ENCODE measurements at regions not wholly inside any gene's neighbourhood (a gene's known extent, or its start where the extent isn't known, plus 50 kb on each side); places are given as distances from the start of the nearest gene placed in this dataset.

- Histone ChIP-seq H3K36me3 (ENCODE audit: control insufficient read depth in 5 of 5, insufficient read depth in 5 of 5, low read length in 5 of 5) (no peaks in the 10 kb centered on the region), H3K4me1 (ENCODE audit: control insufficient read depth in 5 of 5, insufficient read depth in 5 of 5, low read length in 5 of 5) (no peaks in the 10 kb centered on the region)
Measured at GRCh38 chr6:90729057-90729456, 142.2 kb upstream of the MAP3K7 start.

GRCh38 chr6:90722648-90723047, 135.8 kb upstream of the MAP3K7 start:
- H3K36me3 ChIP-seq (ENCODE audit: control insufficient read depth in 5 of 5, insufficient read depth in 5 of 5, low read length in 5 of 5): no peaks in the 10 kb centered on the region
- H3K4me3 ChIP-seq (ENCODE audit: low read depth in 1 of 5, low read length in 5 of 5): no peak overlapping the region
- H3K27ac ChIP-seq (ENCODE audit: low read depth, low read length): no peak overlapping the region
- H3K4me1 ChIP-seq (ENCODE audit: control insufficient read depth in 5 of 5, insufficient read depth in 5 of 5, low read length in 5 of 5): no peaks in the 10 kb centered on the region
- H3K9ac ChIP-seq (ENCODE audit: low read length in 5 of 5): no peak overlapping the region
- no peaks in the 10 kb centered on the region for H3K27me3 ChIP-seq (ENCODE audit: control insufficient read depth in 5 of 5, insufficient read depth in 4 of 5, low read length in 5 of 5)
- no peaks in the 10 kb centered on the region for H3K9me3 ChIP-seq (ENCODE audit: control insufficient read depth in 5 of 5, low read length in 5 of 5)

More at GRCh38 chr6:90729057-90729456, 142.2 kb upstream of the MAP3K7 start:
- H3K9me3 ChIP-seq (ENCODE audit: control insufficient read depth in 5 of 5, low read length in 5 of 5): no peaks in the 10 kb centered on the region
- H3K4me3 ChIP-seq (ENCODE audit: low read depth in 1 of 5, low read length in 5 of 5): no peak overlapping the region
- no peak overlapping the region for H3K9ac ChIP-seq (ENCODE audit: low read length in 5 of 5)
- H3K27ac ChIP-seq (ENCODE audit: low read depth, low read length): no peak overlapping the region
- no peaks in the 10 kb centered on the region for H3K27me3 ChIP-seq (ENCODE audit: control insufficient read depth in 5 of 5, insufficient read depth in 4 of 5, low read length in 5 of 5)

GRCh38 chr6:90720404-90720803, 133.5 kb upstream of the MAP3K7 start:
- Histone ChIP-seq H3K9me3 (ENCODE audit: control insufficient read depth in 5 of 5, low read length in 5 of 5) (no peaks in the 10 kb centered on the region), H3K36me3 (ENCODE audit: control insufficient read depth in 5 of 5, insufficient read depth in 5 of 5, low read length in 5 of 5) (no peaks in the 10 kb centered on the region), H3K27ac (ENCODE audit: low read depth, low read length) (no peak overlapping the region), H3K27me3 (ENCODE audit: control insufficient read depth in 5 of 5, insufficient read depth in 4 of 5, low read length in 5 of 5) (peaks cover 0 to 4% (median 0%) of the 10 kb centered on the region in 5 donors), H3K9ac (ENCODE audit: low read length in 5 of 5) (no peak overlapping the region), H3K4me3 (ENCODE audit: low read depth in 1 of 5, low read length in 5 of 5) (no peak overlapping the region), H3K4me1 (ENCODE audit: control insufficient read depth in 5 of 5, insufficient read depth in 5 of 5, low read length in 5 of 5) (no peaks in the 10 kb centered on the region)

- Histone ChIP-seq H3K27ac (ENCODE audit: low read depth, low read length) (no peak overlapping the region), H3K9me3 (ENCODE audit: control insufficient read depth in 5 of 5, low read length in 5 of 5) (no peaks in the 10 kb centered on the region), H3K9ac (ENCODE audit: low read length in 5 of 5) (no peak overlapping the region)
Measured at GRCh38 chr6:90719321-90720195, 132.7 kb upstream of the MAP3K7 start.

GRCh38 chr6:90716376-90716775, 129.5 kb upstream of the MAP3K7 start:
- no peaks in the 10 kb centered on the region for H3K36me3 ChIP-seq (ENCODE audit: control insufficient read depth in 5 of 5, insufficient read depth in 5 of 5, low read length in 5 of 5)

More at GRCh38 chr6:90719321-90720195, 132.7 kb upstream of the MAP3K7 start:
- no peaks in the 10 kb centered on the region for H3K4me1 ChIP-seq (ENCODE audit: control insufficient read depth in 5 of 5, insufficient read depth in 5 of 5, low read length in 5 of 5)
- H3K27me3 ChIP-seq (ENCODE audit: control insufficient read depth in 5 of 5, insufficient read depth in 4 of 5, low read length in 5 of 5): peaks cover 0 to 4% (median 0%) of the 10 kb centered on the region in 5 donors
- no peak overlapping the region for H3K4me3 ChIP-seq (ENCODE audit: low read depth in 1 of 5, low read length in 5 of 5)
- H3K36me3 ChIP-seq (ENCODE audit: control insufficient read depth in 5 of 5, insufficient read depth in 5 of 5, low read length in 5 of 5): no peaks in the 10 kb centered on the region

GRCh38 chr6:90715093-90715655, 128.3 kb upstream of the MAP3K7 start:
- H3K4me3 ChIP-seq (ENCODE audit: low read depth in 1 of 5, low read length in 5 of 5): no peak overlapping the region
- H3K27me3 ChIP-seq (ENCODE audit: control insufficient read depth in 5 of 5, insufficient read depth in 4 of 5, low read length in 5 of 5): peaks cover 0 to 4% (median 0%) of the 10 kb centered on the region in 5 donors
- no peaks in the 10 kb centered on the region for H3K36me3 ChIP-seq (ENCODE audit: control insufficient read depth in 5 of 5, insufficient read depth in 5 of 5, low read length in 5 of 5)
- H3K9me3 ChIP-seq (ENCODE audit: control insufficient read depth in 5 of 5, low read length in 5 of 5): no peaks in the 10 kb centered on the region
- H3K4me1 ChIP-seq (ENCODE audit: control insufficient read depth in 5 of 5, insufficient read depth in 5 of 5, low read length in 5 of 5): no peaks in the 10 kb centered on the region
- no peak overlapping the region for H3K27ac ChIP-seq (ENCODE audit: low read depth, low read length)
- H3K9ac ChIP-seq (ENCODE audit: low read length in 5 of 5): no peak overlapping the region

More at GRCh38 chr6:90716376-90716775, 129.5 kb upstream of the MAP3K7 start:
- no peaks in the 10 kb centered on the region for H3K9me3 ChIP-seq (ENCODE audit: control insufficient read depth in 5 of 5, low read length in 5 of 5)
- H3K27ac ChIP-seq (ENCODE audit: low read depth, low read length): no peak overlapping the region
- H3K9ac ChIP-seq (ENCODE audit: low read length in 5 of 5): no peak overlapping the region
- no peak overlapping the region for H3K4me3 ChIP-seq (ENCODE audit: low read depth in 1 of 5, low read length in 5 of 5)
- H3K27me3 ChIP-seq (ENCODE audit: control insufficient read depth in 5 of 5, insufficient read depth in 4 of 5, low read length in 5 of 5): peaks cover 0 to 4% (median 0%) of the 10 kb centered on the region in 5 donors
- no peaks in the 10 kb centered on the region for H3K4me1 ChIP-seq (ENCODE audit: control insufficient read depth in 5 of 5, insufficient read depth in 5 of 5, low read length in 5 of 5)

- no peak overlapping the region for H3K4me3 ChIP-seq (ENCODE audit: low read depth in 1 of 5, low read length in 5 of 5)
- H3K27ac ChIP-seq (ENCODE audit: low read depth, low read length): no peak overlapping the region
- H3K9me3 ChIP-seq (ENCODE audit: control insufficient read depth in 5 of 5, low read length in 5 of 5): no peaks in the 10 kb centered on the region
- no peaks in the 10 kb centered on the region for H3K4me1 ChIP-seq (ENCODE audit: control insufficient read depth in 5 of 5, insufficient read depth in 5 of 5, low read length in 5 of 5)
- H3K27me3 ChIP-seq (ENCODE audit: control insufficient read depth in 5 of 5, insufficient read depth in 4 of 5, low read length in 5 of 5): peaks cover 0 to 4% (median 0%) of the 10 kb centered on the region in 5 donors
- no peak overlapping the region for H3K9ac ChIP-seq (ENCODE audit: low read length in 5 of 5)
- H3K36me3 ChIP-seq (ENCODE audit: control insufficient read depth in 5 of 5, insufficient read depth in 5 of 5, low read length in 5 of 5): no peaks in the 10 kb centered on the region
Measured at GRCh38 chr6:90714319-90714718, 127.4 kb upstream of the MAP3K7 start.

- no peak overlapping the region for H3K9ac ChIP-seq (ENCODE audit: low read length in 5 of 5)
- H3K9me3 ChIP-seq (ENCODE audit: control insufficient read depth in 5 of 5, low read length in 5 of 5): no peaks in the 10 kb centered on the region
- H3K27ac ChIP-seq (ENCODE audit: low read depth, low read length): no peak overlapping the region
- H3K27me3 ChIP-seq (ENCODE audit: control insufficient read depth in 5 of 5, insufficient read depth in 4 of 5, low read length in 5 of 5): peaks cover 0 to 4% (median 0%) of the 10 kb centered on the region in 5 donors
- no peaks in the 10 kb centered on the region for H3K4me1 ChIP-seq (ENCODE audit: control insufficient read depth in 5 of 5, insufficient read depth in 5 of 5, low read length in 5 of 5)
- no peaks in the 10 kb centered on the region for H3K36me3 ChIP-seq (ENCODE audit: control insufficient read depth in 5 of 5, insufficient read depth in 5 of 5, low read length in 5 of 5)
- H3K4me3 ChIP-seq (ENCODE audit: low read depth in 1 of 5, low read length in 5 of 5): no peak overlapping the region
Measured at GRCh38 chr6:90712114-90712513, 125.2 kb upstream of the MAP3K7 start.

GRCh38 chr6:90709431-90709996, 122.6 kb upstream of the MAP3K7 start:
- no peak overlapping the region for H3K4me3 ChIP-seq (ENCODE audit: low read depth in 1 of 5, low read length in 5 of 5)
- H3K27ac ChIP-seq (ENCODE audit: low read depth, low read length): no peak overlapping the region
- H3K27me3 ChIP-seq (ENCODE audit: control insufficient read depth in 5 of 5, insufficient read depth in 4 of 5, low read length in 5 of 5): peaks cover 0 to 2% (median 0%) of the 10 kb centered on the region in 5 donors
- no peak overlapping the region for H3K9ac ChIP-seq (ENCODE audit: low read length in 5 of 5)
- no peaks in the 10 kb centered on the region for H3K9me3 ChIP-seq (ENCODE audit: control insufficient read depth in 5 of 5, low read length in 5 of 5)
- H3K4me1 ChIP-seq (ENCODE audit: control insufficient read depth in 5 of 5, insufficient read depth in 5 of 5, low read length in 5 of 5): no peaks in the 10 kb centered on the region
- H3K36me3 ChIP-seq (ENCODE audit: control insufficient read depth in 5 of 5, insufficient read depth in 5 of 5, low read length in 5 of 5): no peaks in the 10 kb centered on the region

- Histone ChIP-seq H3K27ac (ENCODE audit: low read depth, low read length) (no peak overlapping the region), H3K9me3 (ENCODE audit: control insufficient read depth in 5 of 5, low read length in 5 of 5) (no peaks in the 10 kb centered on the region), H3K4me1 (ENCODE audit: control insufficient read depth in 5 of 5, insufficient read depth in 5 of 5, low read length in 5 of 5) (no peaks in the 10 kb centered on the region), H3K4me3 (ENCODE audit: low read depth in 1 of 5, low read length in 5 of 5) (no peak overlapping the region), H3K9ac (ENCODE audit: low read length in 5 of 5) (no peak overlapping the region), H3K36me3 (ENCODE audit: control insufficient read depth in 5 of 5, insufficient read depth in 5 of 5, low read length in 5 of 5) (no peaks in the 10 kb centered on the region), H3K27me3 (ENCODE audit: control insufficient read depth in 5 of 5, insufficient read depth in 4 of 5, low read length in 5 of 5) (peaks cover 0 to 2% (median 0%) of the 10 kb centered on the region in 5 donors)
Measured at GRCh38 chr6:90708206-90708737, 121.4 kb upstream of the MAP3K7 start.

Measured in subcutaneous abdominal adipose tissue (tissue), 5 donors.